HTR-8/SVneo (cell line): ENCODE measurements at regions not wholly inside any gene's neighbourhood (a gene's known extent, or its start where the extent isn't known, plus 50 kb on each side); places are given as distances from the start of the nearest gene placed in this dataset.
A peak's percentile ranks its signal among the peaks of the same experiment; 100 is the strongest.
"Not testable (repeated sequence)": the region's sequence is repeated elsewhere in the genome, so short reads cannot be mapped to it uniquely, and the experiment has no call there.

Experiments used
- DNase-seq: peaks from one replicate; pipeline ENCODE4 v3.0.0; 2011; ENCODE audit warnings: low spot score, mixed read lengths; ENCODE audit not compliant: insufficient read length
- FAIRE-seq: peaks from 2 replicates; lab custom pipeline; 2011; peaks lifted over from hg19 to GRCh38; lab: Jason Lieb, UNC

DNA sequence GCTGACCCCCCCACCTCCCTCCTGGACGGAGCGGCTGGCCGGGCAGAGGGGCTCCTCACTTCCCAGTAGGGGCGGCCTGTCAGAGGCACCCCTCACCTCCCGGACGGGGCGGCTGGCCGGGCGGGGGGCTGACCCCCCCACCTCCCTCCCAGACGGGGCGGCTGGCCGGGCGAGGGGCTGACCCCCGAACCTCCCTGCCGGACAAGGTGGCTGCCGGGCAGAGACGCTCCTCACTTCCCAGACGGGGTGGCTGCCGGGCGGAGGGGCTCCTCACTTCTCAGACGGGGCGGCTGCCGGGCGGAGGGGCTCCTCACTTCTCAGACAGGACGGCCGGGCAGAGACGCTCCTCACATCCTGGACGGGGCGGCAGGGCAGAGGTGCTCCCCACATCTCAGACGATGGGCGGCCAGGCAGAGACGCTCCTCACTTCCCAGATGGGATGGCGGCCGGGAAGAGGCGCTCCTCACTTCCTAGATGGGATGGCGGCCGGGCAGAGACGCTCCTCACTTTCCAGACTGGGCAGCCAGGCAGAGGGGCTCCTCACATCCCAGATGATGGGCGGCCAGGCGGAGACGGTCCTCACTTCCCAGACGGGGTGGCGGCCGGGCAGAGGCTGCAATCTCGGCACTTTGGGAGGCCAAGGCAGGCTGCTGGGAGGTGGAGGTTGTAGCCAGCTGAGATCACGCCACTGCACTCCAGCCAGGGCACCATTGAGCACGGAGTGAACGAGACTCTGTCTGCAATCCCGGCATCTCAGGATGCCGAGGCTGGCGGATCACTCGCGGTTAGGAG, 66.2 kb upstream of the PAPPA2 start:
- DNase-seq, FAIRE-seq: not testable (repeated sequence)

DNA sequence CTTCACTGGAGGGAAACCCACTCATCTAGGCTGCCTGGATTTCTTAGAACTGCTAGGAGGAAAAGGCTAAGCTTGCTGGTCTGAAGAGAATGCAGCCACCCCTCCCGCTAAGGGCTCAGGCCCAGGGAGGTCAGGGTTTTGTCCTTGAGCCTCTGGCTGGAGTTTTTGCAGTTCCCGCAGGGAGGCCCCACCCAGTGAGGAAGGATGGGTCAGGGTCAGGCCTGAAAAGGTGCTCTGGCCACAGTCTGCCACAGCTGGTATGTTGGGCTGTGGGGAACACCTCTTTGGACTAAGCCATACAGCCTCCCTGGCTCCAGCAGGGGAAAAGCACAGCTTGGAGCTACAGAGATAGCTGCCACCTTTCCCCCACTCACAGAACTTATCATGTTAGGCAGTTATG, 71.4 kb upstream of the PAPPA2 start:
- no peak for FAIRE-seq
- no peak for DNase-seq

GRCh38 chr1:176384841-176385240, 78.1 kb upstream of the PAPPA2 start:
- no peak for DNase-seq
- FAIRE-seq, result no peak

DNA sequence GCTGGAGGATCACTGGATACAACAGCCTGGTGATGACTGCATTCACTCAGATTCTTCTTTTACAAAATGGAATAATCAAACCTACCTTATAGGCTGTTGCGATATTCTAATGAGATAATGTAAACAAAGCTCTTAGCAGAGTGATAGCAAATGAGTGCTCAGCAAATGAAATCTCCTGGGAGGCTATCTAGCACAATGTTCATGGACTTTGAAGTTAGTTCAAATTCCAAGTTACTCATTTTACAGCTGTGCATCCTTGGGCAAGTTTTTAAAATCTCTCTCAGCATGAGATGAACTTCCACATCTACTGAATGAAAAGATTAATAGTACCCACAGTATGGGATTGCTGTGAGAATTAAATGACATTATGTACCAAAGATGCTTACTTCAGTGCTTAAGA, 80.8 kb upstream of the PAPPA2 start:
- DNase-seq (no peak), FAIRE-seq (no peak)

DNA sequence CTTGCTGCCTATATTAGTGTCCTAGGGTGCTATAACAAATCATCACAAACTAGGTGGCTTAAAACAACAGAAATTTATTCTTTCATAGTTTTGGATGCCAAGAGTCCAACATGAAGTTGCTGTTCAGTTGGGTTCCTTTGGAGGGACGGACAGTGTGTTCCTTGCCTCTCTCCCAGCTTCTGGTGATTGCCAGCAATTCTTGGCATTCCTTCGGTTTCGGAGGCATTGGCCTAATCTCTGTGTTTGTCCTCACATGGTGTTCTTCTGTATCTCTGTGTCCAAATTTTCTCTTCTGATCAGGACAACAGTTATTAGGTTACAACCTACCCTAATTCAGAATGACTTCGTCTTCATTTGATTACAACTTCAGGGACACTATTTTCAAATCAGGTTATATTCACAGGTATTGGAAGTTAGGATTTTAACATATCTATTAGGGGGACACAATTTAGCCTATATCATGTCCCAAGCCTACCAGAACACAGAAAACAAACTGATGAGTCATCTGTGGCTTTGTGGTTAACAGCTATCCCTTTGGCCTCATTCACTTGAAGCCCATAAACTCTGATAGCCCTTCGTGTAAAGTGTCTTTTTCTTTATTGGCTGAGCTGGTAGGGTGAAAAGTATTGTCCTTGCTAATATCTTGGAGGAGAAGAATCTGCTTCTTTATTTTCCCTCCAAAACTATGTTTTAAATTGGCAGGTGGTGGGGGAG, 83.2 kb upstream of the PAPPA2 start:
- DNase-seq (no peak), FAIRE-seq (no peak)

GRCh38 chr1:176374967-176375569, 87.9 kb upstream of the PAPPA2 start:
- DNase-seq, result peak; percentile 28
- no peak for FAIRE-seq

GRCh38 chr1:176364236-176364905, 98.6 kb upstream of the PAPPA2 start:
- no peak for FAIRE-seq
- DNase-seq, result no peak

GRCh38 chr1:176349135-176349715, 113.8 kb upstream of the PAPPA2 start:
- DNase-seq, FAIRE-seq: not testable (repeated sequence)

GRCh38 chr1:176341656-176342055, 121.3 kb upstream of the PAPPA2 start:
- DNase-seq (no peak), FAIRE-seq (no peak)

DNA sequence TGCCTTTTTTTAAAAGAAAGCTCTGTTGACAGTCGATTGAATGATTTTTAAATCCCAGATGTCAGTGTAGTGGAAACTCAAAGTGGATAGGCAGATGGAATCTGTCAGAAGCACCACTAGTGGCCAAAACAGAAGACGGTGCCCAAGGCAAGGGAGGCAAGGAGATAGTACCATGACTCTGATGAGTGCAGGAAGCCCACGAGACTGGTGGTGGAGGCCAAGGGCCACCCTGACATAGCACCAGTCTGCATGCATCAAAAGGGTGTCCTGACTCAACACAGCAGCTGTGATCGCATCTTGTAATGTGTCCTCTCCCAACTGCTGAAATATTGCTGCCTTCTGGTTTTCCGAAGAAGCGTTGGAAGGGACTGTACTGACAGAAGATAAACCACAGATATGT, 124.1 kb upstream of the PAPPA2 start:
- FAIRE-seq (no peak), DNase-seq (no peak)

DNA sequence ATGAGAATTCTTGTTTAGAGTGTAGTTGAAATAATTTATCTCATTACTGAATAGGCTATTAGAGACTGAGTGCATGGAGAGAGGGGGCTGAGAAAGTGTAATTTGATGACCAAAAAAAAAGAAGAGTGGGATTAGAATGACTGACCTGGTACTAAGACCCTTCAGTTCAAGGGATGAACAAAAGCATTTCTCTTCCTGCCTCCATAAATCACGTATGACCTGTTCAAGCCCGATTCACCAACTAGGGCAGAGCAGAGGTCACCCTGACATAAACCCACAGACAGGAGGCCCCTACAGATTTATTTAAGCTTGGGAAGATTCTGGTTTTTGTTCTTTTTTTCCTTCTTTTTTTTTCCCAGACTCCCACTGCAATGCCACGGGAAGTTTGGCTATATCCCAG, 123.7 kb upstream of the COP1 start:
- no peak for DNase-seq
- FAIRE-seq, result no peak

DNA sequence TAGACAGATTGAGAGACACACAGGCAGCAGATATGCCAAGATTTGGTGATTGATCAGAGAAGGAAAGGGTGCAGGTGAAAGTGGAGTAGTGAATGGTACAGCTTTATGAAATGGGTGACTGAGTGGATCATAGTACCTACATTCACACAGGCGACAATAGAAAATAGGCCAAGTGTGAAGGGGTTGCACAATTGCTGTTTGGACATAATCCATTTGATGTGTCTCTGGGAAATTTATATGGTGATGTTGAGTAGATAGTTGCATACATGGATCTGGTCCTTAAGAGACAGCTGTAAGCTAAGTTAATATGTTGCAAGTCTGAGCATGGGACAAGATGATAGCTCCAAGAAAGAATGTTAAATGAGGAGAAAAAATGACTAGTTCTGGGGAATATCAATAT, 118.6 kb upstream of the COP1 start:
- DNase-seq (no peak), FAIRE-seq (no peak)

- DNase-seq, result no peak
- no peak for FAIRE-seq
Measured at GRCh38 chr1:176323472-176323871, 116.4 kb upstream of the COP1 start.

DNA sequence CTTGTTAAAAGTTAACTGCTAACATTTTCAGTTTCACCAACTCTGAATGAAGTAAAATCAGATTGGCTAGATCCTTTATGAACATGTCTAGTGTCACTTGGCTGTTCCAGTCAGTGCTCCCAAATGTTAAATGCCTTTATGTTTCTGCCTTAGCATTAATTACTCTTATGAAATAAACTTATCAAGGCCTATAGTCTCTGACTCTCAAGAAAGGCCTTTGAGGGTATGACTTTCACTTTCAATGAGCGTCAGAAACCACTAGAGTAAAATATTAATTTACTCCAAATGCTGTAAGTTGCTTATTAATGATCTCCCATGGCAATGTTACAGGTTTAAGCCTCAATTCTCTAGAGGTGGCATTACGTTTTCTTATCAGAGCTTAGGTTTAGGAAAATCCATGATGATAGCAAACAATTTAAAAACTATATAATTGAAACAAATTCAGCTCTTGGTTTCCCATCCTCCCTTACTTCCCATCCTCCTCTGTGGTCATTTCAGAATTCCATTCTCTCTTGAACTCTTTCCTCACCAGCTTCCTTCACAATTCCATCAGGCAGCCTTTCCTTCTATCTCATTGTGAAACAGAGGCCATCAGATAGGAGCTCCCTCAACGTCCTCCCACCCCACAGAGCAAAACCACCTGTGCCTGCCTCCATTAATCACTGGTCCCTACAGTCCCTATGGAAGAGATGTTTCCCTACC, 108.6 kb upstream of the COP1 start:
- DNase-seq (no peak), FAIRE-seq (no peak)

DNA sequence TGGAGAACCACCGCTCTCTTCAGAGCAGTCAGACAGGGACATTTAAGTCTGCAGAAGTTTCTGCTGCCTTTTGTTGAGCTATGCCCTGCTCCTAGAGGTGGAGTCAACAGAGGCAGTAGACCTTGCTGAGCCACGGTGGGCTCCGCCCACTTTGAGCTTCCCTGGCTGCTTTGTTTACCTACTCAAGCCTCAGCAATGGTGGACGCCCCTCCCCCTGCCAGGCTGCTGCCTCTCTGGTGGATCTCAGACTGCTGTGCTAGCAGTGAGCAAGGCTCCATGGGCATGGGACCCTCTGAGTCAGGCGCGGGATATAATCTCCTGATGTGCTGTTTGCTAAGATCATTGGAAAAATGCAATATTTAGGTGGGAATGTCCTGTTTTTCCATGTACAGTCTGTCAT, 89.5 kb upstream of the COP1 start:
- DNase-seq, FAIRE-seq: not testable (repeated sequence)

DNA sequence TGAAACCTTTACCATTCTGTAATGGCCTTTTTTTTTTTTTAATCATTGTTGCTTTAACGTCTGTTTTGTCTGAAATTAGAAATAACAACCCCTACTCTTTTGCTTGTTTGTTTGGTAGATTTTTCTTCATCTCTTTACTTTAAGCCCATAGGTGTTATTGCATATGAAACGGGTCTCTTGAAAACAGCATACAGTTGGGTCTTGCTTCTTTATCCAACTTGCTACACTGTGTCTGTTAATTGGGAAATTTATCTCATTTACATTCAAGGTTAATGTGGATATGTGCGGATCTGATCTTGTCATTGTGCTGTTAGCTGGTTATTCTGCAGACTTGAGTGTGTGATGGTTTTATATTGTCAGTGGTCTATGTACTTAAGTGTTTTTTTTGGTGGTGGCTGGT, 78.9 kb upstream of the COP1 start:
- no peak for FAIRE-seq
- DNase-seq, result no peak

GRCh38 chr1:176271572-176271971, 64.5 kb upstream of the COP1 start:
- no peak for DNase-seq
- no peak for FAIRE-seq
